Gastroesophageal sphincter (tissue), 3 donors: ENCODE measurements at regions not wholly inside any gene's neighbourhood (a gene's known extent, or its start where the extent isn't known, plus 50 kb on each side); places are given as distances from the start of the nearest gene placed in this dataset.

Source experiments
- CTCF ChIP-seq, 4 experiments: fragments of 200-600 bp in 2 of 4; fragments of 450-650 bp in 2 of 4; sonication (generic) in 1 of 4; IDR thresholded peaks; one replicate each; pipeline ENCODE4 v1.5.1; 2017 to 2019; ENCODE audit warnings: antibody characterized with exemption in 4 of 4, mild to moderate bottlenecking in 2 of 4, moderate library complexity in 2 of 4
- POLR2A ChIP-seq, 2 donors: fragments of 450-650 bp; IDR thresholded peaks; one replicate each; pipeline ENCODE4 v1.6.1; 2017; ENCODE audit warnings: antibody characterized with exemption in 2 of 2, mild to moderate bottlenecking in 2 of 2, moderate library complexity in 1 of 2

DNA sequence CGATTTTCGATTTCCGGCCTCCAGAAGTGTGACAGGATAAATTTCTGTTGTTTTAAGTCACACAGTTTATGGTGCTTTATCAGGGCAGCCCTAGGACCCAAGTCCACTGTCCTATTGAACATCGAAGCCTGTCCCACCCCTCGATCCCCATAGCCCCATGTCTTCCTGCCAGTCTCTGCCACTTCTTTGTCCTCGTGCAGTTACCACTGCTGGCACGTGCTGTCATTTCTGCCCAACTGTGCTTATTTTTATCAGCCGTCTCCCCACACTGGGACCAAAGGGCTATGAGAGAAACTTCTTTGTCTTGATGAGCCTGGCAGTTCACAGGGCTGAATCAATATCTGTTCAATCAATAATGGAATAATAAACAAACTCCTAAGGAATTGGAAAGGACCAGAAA, 146.7 kb downstream of the PSMG1 start:
- TF ChIP-seq CTCF (IDR thresholded peaks at IDR 0.05), result no peak
- no peak for TF ChIP-seq POLR2A (IDR thresholded peaks at IDR 0.05)
